ENCODE measurements at regions not wholly inside any gene's neighbourhood (a gene's known extent, or its start where the extent isn't known, plus 50 kb on each side); places are given as distances from the start of the nearest gene placed in this dataset.

DNA sequence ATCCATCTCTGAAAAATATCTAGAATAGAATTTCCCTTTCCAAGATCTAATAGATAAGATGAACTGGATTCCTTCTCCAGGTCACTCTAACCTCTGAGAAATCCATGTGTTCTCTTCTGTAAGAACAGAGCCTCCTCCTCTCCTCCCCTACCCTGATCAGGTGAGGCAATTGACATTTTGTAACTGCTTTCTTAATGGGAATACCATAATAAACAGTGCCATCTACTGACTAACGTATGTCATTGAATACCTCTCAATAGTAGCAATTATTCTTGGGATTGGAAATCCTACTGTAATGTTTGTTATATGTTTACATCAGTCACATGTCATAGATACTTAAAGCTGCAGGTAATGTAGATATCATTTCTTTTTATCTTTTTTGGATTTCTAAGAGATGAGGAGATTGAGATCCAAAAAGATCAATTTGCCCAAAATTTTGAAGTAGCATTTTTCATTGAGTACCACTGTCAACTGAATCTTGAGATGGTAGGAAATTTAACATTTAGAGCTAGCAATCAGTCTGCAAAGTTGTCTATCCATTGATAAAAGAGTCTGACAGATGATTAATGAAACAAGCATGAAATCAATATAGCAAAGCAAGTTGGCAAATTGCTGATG lies 365.8 kb upstream of the HSF2 start:
- no peak for TF ChIP-seq POLR2AphosphoS5 (IDR thresholded peaks at IDR 0.05)
- TF ChIP-seq, protein P1, sequence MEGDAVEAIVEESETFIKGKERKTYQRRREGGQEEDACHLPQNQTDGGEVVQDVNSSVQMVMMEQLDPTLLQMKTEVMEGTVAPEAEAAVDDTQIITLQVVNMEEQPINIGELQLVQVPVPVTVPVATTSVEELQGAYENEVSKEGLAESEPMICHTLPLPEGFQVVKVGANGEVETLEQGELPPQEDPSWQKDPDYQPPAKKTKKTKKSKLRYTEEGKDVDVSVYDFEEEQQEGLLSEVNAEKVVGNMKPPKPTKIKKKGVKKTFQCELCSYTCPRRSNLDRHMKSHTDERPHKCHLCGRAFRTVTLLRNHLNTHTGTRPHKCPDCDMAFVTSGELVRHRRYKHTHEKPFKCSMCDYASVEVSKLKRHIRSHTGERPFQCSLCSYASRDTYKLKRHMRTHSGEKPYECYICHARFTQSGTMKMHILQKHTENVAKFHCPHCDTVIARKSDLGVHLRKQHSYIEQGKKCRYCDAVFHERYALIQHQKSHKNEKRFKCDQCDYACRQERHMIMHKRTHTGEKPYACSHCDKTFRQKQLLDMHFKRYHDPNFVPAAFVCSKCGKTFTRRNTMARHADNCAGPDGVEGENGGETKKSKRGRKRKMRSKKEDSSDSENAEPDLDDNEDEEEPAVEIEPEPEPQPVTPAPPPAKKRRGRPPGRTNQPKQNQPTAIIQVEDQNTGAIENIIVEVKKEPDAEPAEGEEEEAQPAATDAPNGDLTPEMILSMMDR (IDR thresholded peaks at IDR 0.05) = peak; percentile 42 to 60
- DNase-seq (ENCODE audit: low spot score in 2 of 2) = no peak
- 0% methylated on average over 1 of the region's 1 CpG for WGBS
- Histone ChIP-seq H3K36me3 (no peaks in the 10 kb centered on the region), H3K27ac (no peak overlapping the region), H3K27me3 (no peaks in the 10 kb centered on the region), H3K9me3 (no peaks in the 10 kb centered on the region), H3K4me3 (no peak overlapping the region), H3K4me1 (peaks cover 14% of the 10 kb centered on the region)

DNA sequence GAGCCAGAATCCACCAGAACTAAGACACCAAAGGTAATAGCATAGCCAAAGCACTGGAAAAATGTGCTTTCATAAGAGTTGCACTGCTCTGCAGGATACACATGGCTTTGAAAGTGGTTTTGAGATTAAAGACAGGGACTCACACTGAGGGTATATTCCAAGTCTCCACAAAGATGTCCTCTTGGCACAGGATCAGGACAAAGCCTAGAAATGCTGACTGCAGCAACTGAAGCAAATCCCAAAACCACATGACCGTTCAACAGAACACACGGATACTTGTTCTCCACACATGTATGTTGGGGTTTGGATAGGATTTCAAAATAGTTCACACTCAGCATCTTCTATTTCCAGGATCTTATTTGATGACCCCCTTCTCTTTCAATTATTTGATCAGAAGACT lies 364.3 kb upstream of the HSF2 start:
- no peak overlapping the region for H3K27ac ChIP-seq
- no peak overlapping the region for H3K4me3 ChIP-seq
- TF ChIP-seq, protein P1 (IDR thresholded peaks at IDR 0.05) = no peak
- no peak for TF ChIP-seq POLR2AphosphoS5 (IDR thresholded peaks at IDR 0.05)
- no peak for TF ChIP-seq POLR2A (IDR thresholded peaks at IDR 0.05)
- no peak for TF ChIP-seq EP300 (IDR thresholded peaks at IDR 0.05)
- H3K36me3 ChIP-seq = no peaks in the 10 kb centered on the region
- no peak for DNase-seq (ENCODE audit: low spot score in 2 of 2)
- no peaks in the 10 kb centered on the region for H3K27me3 ChIP-seq
- 74% methylated on average over 2 of the region's 2 CpGs for WGBS
- H3K9me3 ChIP-seq = no peaks in the 10 kb centered on the region
- peaks cover 4% of the 10 kb centered on the region for H3K4me1 ChIP-seq

DNA sequence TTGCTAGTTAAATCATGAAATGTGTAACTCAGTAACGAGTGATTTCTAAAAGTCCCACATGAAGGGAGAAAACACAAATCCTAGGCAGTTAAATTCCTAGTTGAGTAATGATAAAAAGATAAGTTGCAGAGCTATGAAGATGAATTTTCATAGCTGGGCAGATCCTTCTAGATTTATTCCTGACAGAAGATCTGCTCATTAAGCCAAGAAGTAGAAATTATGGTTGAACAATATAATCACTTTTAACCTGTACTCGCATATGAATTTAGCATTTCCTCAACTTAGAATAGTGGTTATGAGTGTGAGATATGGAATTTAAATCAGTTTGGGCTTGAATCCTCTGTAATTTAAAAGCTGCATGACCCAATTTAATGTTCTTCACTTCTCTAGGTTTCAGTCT lies 359.2 kb upstream of the HSF2 start:
- 87% methylated on average over 2 of the region's 2 CpGs for WGBS
- no peak for TF ChIP-seq POLR2AphosphoS5 (IDR thresholded peaks at IDR 0.05)
- no peak for TF ChIP-seq POLR2A (IDR thresholded peaks at IDR 0.05)
- TF ChIP-seq, protein P1 (IDR thresholded peaks at IDR 0.05) = no peak
- TF ChIP-seq EP300 (IDR thresholded peaks at IDR 0.05) = no peak
- no peak overlapping the region for H3K27ac ChIP-seq
- no peaks in the 10 kb centered on the region for H3K36me3 ChIP-seq
- no peak overlapping the region for H3K4me3 ChIP-seq
- no peaks in the 10 kb centered on the region for H3K27me3 ChIP-seq
- no peaks in the 10 kb centered on the region for H3K4me1 ChIP-seq
- no peaks in the 10 kb centered on the region for H3K9me3 ChIP-seq
- DNase-seq (ENCODE audit: low spot score in 2 of 2) = no peak

DNA sequence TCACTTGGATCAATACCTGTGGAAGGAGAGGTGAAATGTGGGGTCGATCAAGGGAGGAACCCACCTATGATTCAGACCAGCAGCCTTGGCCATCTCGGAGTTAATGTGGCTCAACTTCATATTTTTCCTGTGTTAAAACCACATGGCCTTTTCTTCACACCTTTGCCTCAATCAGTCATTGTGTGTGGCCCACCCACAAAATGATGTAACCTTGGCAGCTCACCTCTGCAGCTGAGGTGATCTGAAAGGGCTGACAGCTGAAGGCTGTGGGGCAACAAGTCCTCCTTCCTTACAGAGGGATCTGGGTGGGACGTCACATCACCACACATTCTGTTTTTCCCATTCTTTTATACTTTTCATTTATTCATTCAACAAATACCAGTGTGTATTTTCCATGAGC lies 357.1 kb upstream of the HSF2 start:
- no peak overlapping the region for H3K27ac ChIP-seq
- no peak for DNase-seq (ENCODE audit: low spot score in 2 of 2)
- 89% methylated on average over 3 of the region's 3 CpGs for WGBS

DNA sequence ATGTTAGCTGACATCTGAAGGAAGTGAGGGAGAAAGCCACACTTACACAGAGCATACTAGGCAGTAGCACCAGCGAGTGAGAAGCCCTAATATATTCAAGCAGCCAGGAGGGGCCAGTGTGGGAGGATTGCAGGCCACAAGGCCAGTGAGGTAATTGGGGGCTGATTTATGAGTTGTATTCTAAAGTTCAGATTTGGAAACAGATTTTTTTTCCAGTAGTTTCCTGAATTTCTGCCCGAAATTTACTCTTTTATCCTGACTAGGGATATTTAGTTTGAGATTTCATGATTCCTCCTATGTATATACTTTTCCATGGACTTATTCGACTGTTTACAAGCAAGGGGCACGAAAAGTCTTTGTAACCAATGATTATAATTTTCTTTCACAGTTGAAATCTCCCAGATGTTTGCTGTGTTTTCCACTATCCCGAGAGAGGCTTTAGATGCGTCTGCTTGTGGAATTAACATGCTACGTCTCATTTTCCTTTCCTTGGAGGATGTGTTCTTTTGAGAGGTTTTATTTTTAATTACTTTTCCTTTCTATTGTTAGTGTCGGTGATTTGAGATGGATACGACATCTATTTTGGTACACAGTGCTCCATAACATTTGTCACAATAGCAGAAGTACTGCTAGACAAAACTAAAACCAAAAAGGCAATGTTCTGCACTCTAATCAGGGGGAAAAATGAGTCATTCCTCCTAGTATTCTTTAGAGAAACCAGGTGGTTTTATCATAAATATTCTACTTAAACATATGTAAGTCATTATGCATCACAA lies 356.3 kb upstream of the HSF2 start:
- 62% methylated on average over 9 of the region's 9 CpGs for WGBS
- Histone ChIP-seq H3K4me3 (no peak overlapping the region), H3K4me1 (no peaks in the 10 kb centered on the region), H3K36me3 (no peaks in the 10 kb centered on the region), H3K9me3 (no peaks in the 10 kb centered on the region), H3K27ac (no peak overlapping the region), H3K27me3 (no peaks in the 10 kb centered on the region)
- DNase-seq (ENCODE audit: low spot score in 2 of 2) = no peak
- TF ChIP-seq EP300 (IDR thresholded peaks at IDR 0.05) = no peak
- TF ChIP-seq, protein P1 (IDR thresholded peaks at IDR 0.05) = no peak
- no peak for TF ChIP-seq POLR2A (IDR thresholded peaks at IDR 0.05)
- TF ChIP-seq POLR2AphosphoS5 (IDR thresholded peaks at IDR 0.05) = no peak

More for the DNA sequence above, 357.1 kb upstream of the HSF2 start:
- no peaks in the 10 kb centered on the region for H3K36me3 ChIP-seq
- no peak for TF ChIP-seq POLR2A (IDR thresholded peaks at IDR 0.05)
- TF ChIP-seq POLR2AphosphoS5 (IDR thresholded peaks at IDR 0.05) = no peak
- TF ChIP-seq EP300 (IDR thresholded peaks at IDR 0.05) = no peak
- TF ChIP-seq, protein P1 (IDR thresholded peaks at IDR 0.05) = no peak
- H3K9me3 ChIP-seq = no peaks in the 10 kb centered on the region
- H3K4me3 ChIP-seq = no peak overlapping the region
- no peaks in the 10 kb centered on the region for H3K27me3 ChIP-seq
- no peaks in the 10 kb centered on the region for H3K4me1 ChIP-seq

Measured in suprapubic skin (tissue), 4 donors.